SK-N-SH (cell line): ENCODE measurements at regions not wholly inside any gene's neighbourhood (a gene's known extent, or its start where the extent isn't known, plus 50 kb on each side); places are given as distances from the start of the nearest gene placed in this dataset.

Experiments
- CTCF ChIA-PET: fragments of 300-600, 350-600 bp; formaldehyde crosslinking; extraction: SDS; loops from one replicate; lab custom pipeline; 2021; lab: Yijun Ruan, JAX
- POLR2A ChIA-PET: fragments of 350-600 bp; sonication (Branson Sonifier 250); formaldehyde crosslinking; extraction: SDS; loops from one replicate; lab custom pipeline; 2020; ENCODE audit warnings: antibody characterized with exemption, inconsistent platforms; lab: Yijun Ruan, JAX
- DNase-seq: peaks from one replicate; pipeline ENCODE4 v3.0.0; 2012
- H2AFZ ChIP-seq: fragments of 200-600 bp; sonication (generic); 2 replicates; pipeline ENCODE4 v1.8.1; 2016; ENCODE audit warnings: antibody characterized with exemption, mild to moderate bottlenecking, low read depth
- H3F3A ChIP-seq: fragments of 200-600 bp; sonication (generic); replicated peaks from 2 replicates; pipeline ENCODE3; 2016; ENCODE audit warnings: antibody characterized with exemption, mild to moderate bottlenecking; ENCODE audit not compliant: insufficient read depth
- H3K27ac ChIP-seq, 2 experiments: fragments of 200-500 bp in 1 of 2; fragments of 200-600 bp in 1 of 2; sonication (Bioruptor generic) in 1 of 2; sonication (generic), shearing (Covaris generic) in 1 of 2; 2 replicates each; pipeline versions ENCODE4 v1.5.1 to v1.6.1; 2014 to 2016; ENCODE audit warnings: low read depth in 2 of 2, inconsistent platforms in 1 of 2, low read length in 1 of 2, mild to moderate bottlenecking in 1 of 2, mixed read lengths in 1 of 2
- H3K27me3 ChIP-seq: fragments of 200-600 bp; sonication (generic), shearing (Covaris generic); 2 replicates; pipeline ENCODE4 v1.6.1; 2016; ENCODE audit warnings: mixed run types; ENCODE audit not compliant: insufficient read depth
- H3K36me3 ChIP-seq, 2 experiments: fragments of 200-500 bp in 1 of 2; fragments of 200-600 bp in 1 of 2; sonication (Bioruptor generic) in 1 of 2; sonication (generic) in 1 of 2; replicated peaks in 1 of 2; 2 replicates each; pipeline versions ENCODE3 to v1.5.1; 2014 to 2016; ENCODE audit warnings: low read length in 1 of 2, mild to moderate bottlenecking in 1 of 2; ENCODE audit not compliant: insufficient read depth in 2 of 2, control insufficient read depth in 1 of 2
- H3K4me1 ChIP-seq, 2 experiments: fragments of 200-500 bp in 1 of 2; fragments of 200-600 bp in 1 of 2; sonication (Bioruptor generic) in 1 of 2; sonication (generic), shearing (Covaris generic) in 1 of 2; 2 replicates each; pipeline versions ENCODE4 v1.5.1 to v1.6.1; 2014 to 2016; ENCODE audit warnings: low read depth in 1 of 2, low read length in 1 of 2, mixed run types in 1 of 2; ENCODE audit not compliant: insufficient read depth in 2 of 2, control insufficient read depth in 1 of 2
- H3K4me2 ChIP-seq: fragments of 200-600 bp; sonication (generic), shearing (Covaris generic); 2 replicates; pipeline ENCODE4 v1.6.1; 2017; ENCODE audit warnings: mixed run types
- H3K4me3 ChIP-seq, 2 experiments: fragments of 200-500 bp in 1 of 2; fragments of 200-600 bp in 1 of 2; sonication (Bioruptor generic) in 1 of 2; sonication (generic), shearing (Covaris generic) in 1 of 2; 2 replicates each; pipeline versions ENCODE4 v1.5.1 to v1.8.1; 2014 to 2016; ENCODE audit warnings: low read depth in 2 of 2, inconsistent platforms in 1 of 2, low read length in 1 of 2, mild to moderate bottlenecking in 1 of 2, mixed read lengths in 1 of 2, moderate library complexity in 1 of 2
- H3K79me2 ChIP-seq: fragments of 200-600 bp; sonication (generic); 2 replicates; pipeline ENCODE4 v1.8.1; 2017; ENCODE audit warnings: mild to moderate bottlenecking; ENCODE audit not compliant: insufficient read depth
- H3K9ac ChIP-seq: fragments of 200-600 bp; sonication (generic); 2 replicates; pipeline ENCODE4 v1.6.1; 2017; ENCODE audit warnings: mixed run types
- H3K9me2 ChIP-seq: fragments of 200-600 bp; sonication (generic); 2 replicates; pipeline ENCODE4 v1.6.1; 2017; ENCODE audit warnings: mixed run types
- H3K9me3 ChIP-seq: fragments of 200-600 bp; sonication (generic); 2 replicates; pipeline ENCODE4 v1.6.1; 2017; ENCODE audit warnings: mixed run types, mild to moderate bottlenecking, moderate library complexity
- H4K20me1 ChIP-seq: fragments of 200-600 bp; sonication (generic); 2 replicates; pipeline ENCODE4 v1.6.1; 2017; ENCODE audit warnings: mild to moderate bottlenecking, mixed run types; ENCODE audit not compliant: insufficient read depth
- CHD2 ChIP-seq: fragments of 150-350 bp; IDR thresholded peaks from 2 replicates; pipeline ENCODE4 v1.6.1; 2018; ENCODE audit warnings: low read length; ENCODE audit not compliant: partially characterized antibody
- ELF1 ChIP-seq: IDR thresholded peaks from 2 replicates; pipeline ENCODE4 v1.4.0; 2012
- EP300 ChIP-seq, 2 experiments: IDR thresholded peaks; 2 replicates each; pipeline versions ENCODE4 v1.4.0 to v1.6.1; 2012; ENCODE audit warnings: borderline replicate concordance in 1 of 2, low read depth in 1 of 2, low read length in 1 of 2
- FOXJ3 ChIP-seq: sonication (generic); formaldehyde crosslinking; IDR thresholded peaks from 2 replicates; pipeline ENCODE4 v1.5.1; 2020; ENCODE audit warnings: mild to moderate bottlenecking, missing genetic modification reagents
- IRF3 ChIP-seq: fragments of 150-350 bp; IDR thresholded peaks from 2 replicates; pipeline ENCODE4 v1.6.1; 2016; ENCODE audit warnings: mild to moderate bottlenecking, low read depth, low read length
- JUND ChIP-seq: IDR thresholded peaks from 2 replicates; pipeline ENCODE4 v1.4.0; 2012
- MAX ChIP-seq: IDR thresholded peaks from 2 replicates; pipeline ENCODE4 v1.4.0; 2012; ENCODE audit warnings: low read depth
- MEF2A ChIP-seq: IDR thresholded peaks from 2 replicates; pipeline ENCODE4 v1.4.0; 2012; ENCODE audit warnings: low read depth, borderline replicate concordance
- MXI1 ChIP-seq: IDR thresholded peaks from 2 replicates; pipeline ENCODE4 v1.6.1; 2012; ENCODE audit warnings: mild to moderate bottlenecking, low read depth, low read length, improper control_type of control experiment
- NRF1 ChIP-seq: IDR thresholded peaks from 2 replicates; pipeline ENCODE4 v1.6.1; 2012; ENCODE audit warnings: low read depth, mild to moderate bottlenecking, low read length
- PBX3 ChIP-seq: IDR thresholded peaks from 2 replicates; pipeline ENCODE4; 2012
- RAD21 ChIP-seq: IDR thresholded peaks from 2 replicates; pipeline ENCODE4 v1.6.1; 2012; ENCODE audit warnings: mild to moderate bottlenecking, low read length
- RFX5 ChIP-seq: IDR thresholded peaks from 2 replicates; pipeline ENCODE4 v1.6.1; 2012; ENCODE audit warnings: mild to moderate bottlenecking, improper control_type of control experiment, low read length
- SMC3 ChIP-seq: IDR thresholded peaks from 2 replicates; pipeline ENCODE4 v1.6.1; 2012; ENCODE audit warnings: low read depth, low read length, improper control_type of control experiment
- TCF12 ChIP-seq: IDR thresholded peaks from 2 replicates; pipeline ENCODE4 v1.4.0; 2012
- USF2 ChIP-seq: fragments of 150-350 bp; IDR thresholded peaks from 2 replicates; pipeline ENCODE4 v1.6.1; 2017; ENCODE audit warnings: antibody characterized with exemption, low read length, low read depth, borderline replicate concordance
- YY1 ChIP-seq: IDR thresholded peaks from 2 replicates; pipeline ENCODE4 v1.4.0; 2012; ENCODE audit warnings: low read depth, mild to moderate bottlenecking
- ZBTB33 ChIP-seq: IDR thresholded peaks from 2 replicates; pipeline ENCODE4 v1.4.0; 2012; ENCODE audit warnings: low read depth, borderline replicate concordance
- WGBS: methylation state at CpG from one replicate; pipeline ENCODE4 v1.1.6; 2017; ENCODE audit warnings: low lambda C conversion rate; 5-methylcytosine and 5-hydroxymethylcytosine counted together

GRCh38 chr3:67305922-67306321, 307.8 kb downstream of the KBTBD8 start:
- H3K36me3 ChIP-seq: no peaks in the 10 kb centered on the region
- H3K27me3 ChIP-seq: no peaks in the 10 kb centered on the region
- no peaks in the 10 kb centered on the region for H3K9me3 ChIP-seq
- H3K4me2 ChIP-seq: no peak overlapping the region
- no peaks in the 10 kb centered on the region for H3K9me2 ChIP-seq
- no peaks in the 10 kb centered on the region for H3K4me1 ChIP-seq
- 10% methylated on average over 2 of the region's 2 CpGs for WGBS
- no peaks in the 10 kb centered on the region for H4K20me1 ChIP-seq
- H2AFZ ChIP-seq: no peak overlapping the region
- no peaks in the 10 kb centered on the region for H3K79me2 ChIP-seq
- no peaks in the 10 kb centered on the region for H3F3A ChIP-seq
- H3K9ac ChIP-seq: no peak overlapping the region
- ChIA-PET POLR2A (no interaction called here), CTCF (no interaction called here)
- H3K4me3 ChIP-seq: no peak overlapping the region
- TF ChIP-seq NRF1 (no peak), ELF1 (no peak), CHD2 (no peak), YY1 (no peak), SMC3 (no peak), JUND (no peak), MAX (no peak), IRF3 (no peak), TCF12 (no peak), RFX5 (no peak), EP300 (IDR thresholded peaks at IDR 0.05; ENCODE audit: borderline replicate concordance in 1 of 2, low read depth in 1 of 2, low read length in 1 of 2) (no peak), USF2 (no peak), ZBTB33 (no peak), RAD21 (no peak)
- no peak overlapping the region for H3K27ac ChIP-seq
- no peak for DNase-seq

GRCh38 chr3:67311440-67311839, 313.3 kb downstream of the KBTBD8 start:
- H3K9ac ChIP-seq: no peak overlapping the region
- no peaks in the 10 kb centered on the region for H3K27me3 ChIP-seq
- no peak overlapping the region for H2AFZ ChIP-seq
- H3K9me2 ChIP-seq: no peaks in the 10 kb centered on the region
- H3K9me3 ChIP-seq: no peaks in the 10 kb centered on the region
- H3K4me2 ChIP-seq: no peak overlapping the region
- H3K27ac ChIP-seq: no peak overlapping the region
- H3K36me3 ChIP-seq: no peaks in the 10 kb centered on the region
- H4K20me1 ChIP-seq: no peaks in the 10 kb centered on the region
- no peaks in the 10 kb centered on the region for H3K4me1 ChIP-seq
- no peak for DNase-seq
- 35% methylated on average over 4 of the region's 4 CpGs for WGBS
- ChIA-PET CTCF (no interaction called here), POLR2A (no interaction called here)
- no peaks in the 10 kb centered on the region for H3K79me2 ChIP-seq
- H3K4me3 ChIP-seq: no peak overlapping the region
- H3F3A ChIP-seq: no peaks in the 10 kb centered on the region
- no peak for TF ChIP-seq FOXJ3
- no peak for TF ChIP-seq ZBTB33
- no peak for TF ChIP-seq RAD21
- TF ChIP-seq YY1: no peak
- no peak for TF ChIP-seq MXI1
- no peak for TF ChIP-seq JUND
- no peak for TF ChIP-seq CHD2
- TF ChIP-seq USF2: no peak
- TF ChIP-seq MEF2A: no peak
- no peak for TF ChIP-seq PBX3
